ENCODE measurements at regions not wholly inside any gene's neighbourhood (a gene's known extent, or its start where the extent isn't known, plus 50 kb on each side); places are given as distances from the start of the nearest gene placed in this dataset.

GRCh38 chr5:42089705-42090104, 164.6 kb downstream of the FBXO4 start:
- no peak for TF ChIP-seq CTCF (IDR thresholded peaks at IDR 0.05)
- no peak for TF ChIP-seq POLR2A (IDR thresholded peaks at IDR 0.05)
